PC-3 (cell line): ENCODE measurements at regions not wholly inside any gene's neighbourhood (a gene's known extent, or its start where the extent isn't known, plus 50 kb on each side); places are given as distances from the start of the nearest gene placed in this dataset.
A peak's percentile ranks its signal among the peaks of the same experiment; 100 is the strongest.

Experiments
- ATAC-seq: fragments of 200-7000 bp; cut with Tn5 transposase; 2 replicates; pipeline ENCODE4 v1.9.1; 2020; ENCODE audit warnings: mild to moderate bottlenecking, moderate library complexity
- BruUV-seq: library from RNA; stranded (reverse); fragments of 400-500 nt; replicated peaks from 2 replicates; lab custom pipeline; 2021; lab: Mats Ljungman, UMichigan
- CTCF ChIA-PET: fragments of 300-600 bp; sonication (Branson Sonifier 250); formaldehyde crosslinking; loops from one replicate; lab custom pipeline; 2022; ENCODE audit warnings: antibody characterized with exemption; lab: Charles Lee
- POLR2A ChIA-PET: fragments of 300-600 bp; sonication (Branson Sonifier 250); formaldehyde crosslinking; loops from one replicate; lab custom pipeline; 2022; ENCODE audit warnings: antibody characterized with exemption; ENCODE audit not compliant: unreplicated experiment; lab: Charles Lee
- DNase-seq: peaks from one replicate; pipeline ENCODE4 v3.0.0-alpha.2; 2015
- H2AFZ ChIP-seq: fragments of 300-600 bp; sonication (generic); 2 replicates; pipeline ENCODE4 v1.6.0; 2016; ENCODE audit warnings: antibody characterized with exemption, low read length
- H3F3A ChIP-seq: fragments of 300-600 bp; sonication (generic); one replicate; pipeline ENCODE4 v1.6.0; 2017; ENCODE audit warnings: antibody characterized with exemption, low read length, control low read depth, mild to moderate bottlenecking; ENCODE audit not compliant: unreplicated experiment
- H3K27ac ChIP-seq: fragments of 300-600 bp; sonication (generic); 2 replicates; pipeline ENCODE4 v1.5.1; 2016; ENCODE audit warnings: mild to moderate bottlenecking, low read length
- H3K27me3 ChIP-seq: fragments of 300-600 bp; sonication (generic); 2 replicates; pipeline ENCODE4 v1.6.1; 2016; ENCODE audit warnings: low read length, mixed read lengths
- H3K36me3 ChIP-seq: fragments of 300-600 bp; sonication (generic); 2 replicates; pipeline ENCODE4 v1.6.1; 2016; ENCODE audit warnings: low read depth, mixed run types, low read length, mixed read lengths
- H3K4me1 ChIP-seq: fragments of 300-600 bp; sonication (generic); 2 replicates; pipeline ENCODE4 v1.5.1; 2016; ENCODE audit warnings: low read length; ENCODE audit not compliant: insufficient read depth
- H3K4me2 ChIP-seq: fragments of 300-600 bp; sonication (generic); 2 replicates; pipeline ENCODE4 v1.6.0; 2016; ENCODE audit warnings: low read length
- H3K4me3 ChIP-seq: fragments of 300-600 bp; sonication (generic); 2 replicates; pipeline ENCODE4 v1.5.1; 2016; ENCODE audit warnings: mild to moderate bottlenecking, low read length, mixed read lengths
- H3K79me2 ChIP-seq: fragments of 300-600 bp; sonication (generic); 2 replicates; pipeline ENCODE4 v1.6.1; 2017; ENCODE audit warnings: low read length, mixed read lengths
- H3K9ac ChIP-seq: fragments of 300-600 bp; sonication (generic); 2 replicates; pipeline ENCODE4 v1.6.0; 2016; ENCODE audit warnings: mild to moderate bottlenecking, low read length
- H3K9me2 ChIP-seq: fragments of 300-600 bp; sonication (generic); replicated peaks from 2 replicates; pipeline ENCODE4 v1.6.1; 2016; ENCODE audit warnings: mixed run types, low read length, mixed read lengths
- H3K9me3 ChIP-seq: fragments of 300-600 bp; sonication (generic); 2 replicates; pipeline ENCODE4 v1.6.1; 2016; ENCODE audit warnings: low read length, mixed read lengths
- H4K20me1 ChIP-seq: fragments of 300-600 bp; sonication (generic); 2 replicates; pipeline ENCODE4 v1.6.1; 2016; ENCODE audit warnings: low read length, mixed read lengths
- EZH2 ChIP-seq: fragments of 300-600 bp; sonication (generic); IDR thresholded peaks from one replicate; pipeline ENCODE4 v1.6.1; 2017; ENCODE audit warnings: antibody characterized with exemption, mild to moderate bottlenecking, low read length; ENCODE audit not compliant: unreplicated experiment
- EZH2phosphoT487 ChIP-seq: fragments of 300-600 bp; sonication (generic); IDR thresholded peaks from 2 replicates; pipeline ENCODE4 v1.6.1; 2018; ENCODE audit warnings: mild to moderate bottlenecking, antibody characterized with exemption, low read length, borderline replicate concordance
- intact Hi-C: fragments of 100-400 bp; cut with micrococcal nuclease; formaldehyde crosslinking; loops from 2 replicates; pipeline ENCODE4 v1.9.0; 2023
- TF ChIP-seq, protein P1 (sequence below): fragments of 300-600 bp; sonication (generic); conservative IDR thresholded peaks from 2 replicates; pipeline ENCODE4 v1.5.1; 2017; ENCODE audit warnings: antibody characterized with exemption, low read depth, mild to moderate bottlenecking, low read length

DNA sequence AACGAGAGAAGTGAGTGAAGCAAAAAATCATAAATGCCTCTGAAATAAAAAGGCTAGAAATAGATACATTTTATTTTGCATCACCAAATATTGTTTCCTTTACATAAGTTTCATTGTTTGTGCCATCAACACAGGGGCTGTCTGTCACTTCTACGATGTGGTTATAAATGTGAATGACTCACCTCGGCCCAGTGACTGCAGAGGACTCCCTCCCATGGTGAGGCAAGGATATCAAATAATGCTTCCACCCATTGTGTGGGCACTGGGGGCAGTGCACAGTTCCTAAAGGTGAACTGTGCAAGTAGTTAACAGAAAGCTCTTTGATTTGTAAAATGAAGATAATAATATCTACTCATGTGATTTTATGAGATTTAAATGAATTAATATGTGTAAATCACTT lies 230.3 kb upstream of the NEIL3 start:
- CTCF ChIA-PET = no interaction called here
- ATAC-seq (peak; percentile 71), DNase-seq (peak; percentile 58)
- no peaks in the 10 kb centered on the region for H3K9me2 ChIP-seq
- H3K9ac ChIP-seq = no peak overlapping the region
- H3K79me2 ChIP-seq = no peaks in the 10 kb centered on the region
- no peak overlapping the region for H3K4me3 ChIP-seq
- no peaks in the 10 kb centered on the region for H3K27me3 ChIP-seq
- TF ChIP-seq, protein P1, sequence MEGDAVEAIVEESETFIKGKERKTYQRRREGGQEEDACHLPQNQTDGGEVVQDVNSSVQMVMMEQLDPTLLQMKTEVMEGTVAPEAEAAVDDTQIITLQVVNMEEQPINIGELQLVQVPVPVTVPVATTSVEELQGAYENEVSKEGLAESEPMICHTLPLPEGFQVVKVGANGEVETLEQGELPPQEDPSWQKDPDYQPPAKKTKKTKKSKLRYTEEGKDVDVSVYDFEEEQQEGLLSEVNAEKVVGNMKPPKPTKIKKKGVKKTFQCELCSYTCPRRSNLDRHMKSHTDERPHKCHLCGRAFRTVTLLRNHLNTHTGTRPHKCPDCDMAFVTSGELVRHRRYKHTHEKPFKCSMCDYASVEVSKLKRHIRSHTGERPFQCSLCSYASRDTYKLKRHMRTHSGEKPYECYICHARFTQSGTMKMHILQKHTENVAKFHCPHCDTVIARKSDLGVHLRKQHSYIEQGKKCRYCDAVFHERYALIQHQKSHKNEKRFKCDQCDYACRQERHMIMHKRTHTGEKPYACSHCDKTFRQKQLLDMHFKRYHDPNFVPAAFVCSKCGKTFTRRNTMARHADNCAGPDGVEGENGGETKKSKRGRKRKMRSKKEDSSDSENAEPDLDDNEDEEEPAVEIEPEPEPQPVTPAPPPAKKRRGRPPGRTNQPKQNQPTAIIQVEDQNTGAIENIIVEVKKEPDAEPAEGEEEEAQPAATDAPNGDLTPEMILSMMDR = peak; percentile 41; the same call in 1 of the 2 replicates
- TF ChIP-seq EZH2 (no peak), EZH2phosphoT487 (no peak)
- intact Hi-C loops = no loop called here
- no peaks in the 10 kb centered on the region for H3F3A ChIP-seq
- no peak overlapping the region for H2AFZ ChIP-seq
- peaks cover 3% of the 10 kb centered on the region; the same call in 1 of the 2 replicates for H3K4me1 ChIP-seq
- POLR2A ChIA-PET = no interaction called here
- H4K20me1 ChIP-seq = no peaks in the 10 kb centered on the region
- no TSS peak for BruUV-seq
- H3K4me2 ChIP-seq = no peak overlapping the region
- H3K36me3 ChIP-seq = no peaks in the 10 kb centered on the region
- no peak overlapping the region for H3K27ac ChIP-seq
- H3K9me3 ChIP-seq = no peaks in the 10 kb centered on the region

GRCh38 chr4:177080388-177080787 lies 229.3 kb upstream of the NEIL3 start:
- TF ChIP-seq EZH2 = no peak
- TF ChIP-seq, protein P1 = no peak
- no peak for TF ChIP-seq EZH2phosphoT487
- intact Hi-C loops = no loop called here

DNA sequence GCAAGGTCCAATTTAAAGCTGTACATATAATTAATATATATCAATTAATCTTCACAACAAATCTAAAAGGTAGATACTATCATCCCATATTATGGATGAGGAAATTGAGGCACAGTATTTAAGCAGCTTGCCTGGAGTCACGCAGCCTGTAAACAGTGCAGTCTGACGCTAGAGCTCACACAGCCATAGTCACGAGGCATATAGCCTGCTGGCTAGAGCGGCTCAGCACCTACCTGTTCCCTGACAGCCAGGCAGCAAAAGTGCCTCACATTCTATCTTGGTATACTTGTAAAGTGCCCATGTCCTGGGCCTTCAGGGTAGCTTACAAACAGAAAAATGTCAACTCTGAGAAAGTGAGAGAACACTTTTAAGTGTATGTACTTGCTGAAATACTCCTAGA lies 222.6 kb upstream of the NEIL3 start:
- Histone ChIP-seq H3K36me3 (no peaks in the 10 kb centered on the region), H3K4me3 (no peak overlapping the region), H3K27ac (no peak overlapping the region), H3K79me2 (no peaks in the 10 kb centered on the region), H2AFZ (no peak overlapping the region), H4K20me1 (no peaks in the 10 kb centered on the region), H3K9me2 (no peaks in the 10 kb centered on the region), H3K27me3 (no peaks in the 10 kb centered on the region), H3K4me2 (no peak overlapping the region), H3F3A (no peaks in the 10 kb centered on the region), H3K9me3 (no peaks in the 10 kb centered on the region), H3K4me1 (no peaks in the 10 kb centered on the region), H3K9ac (no peak overlapping the region)
- no TSS peak for BruUV-seq
- ChIA-PET CTCF (interaction anchor here (0.6 kb wide), 1 partner anchor 10 kb away, joined by 3 read pairs; no protein-coding TSS in a partner anchor), POLR2A (no interaction called here)
- DNase-seq (no peak), ATAC-seq (no peak)
- no peak for TF ChIP-seq EZH2
- TF ChIP-seq, protein P1 = no peak
- TF ChIP-seq EZH2phosphoT487 = no peak
- intact Hi-C loops = loop anchor here (1.0 kb wide), 1 partner anchor 27 kb away; no protein-coding TSS in a partner anchor

More at GRCh38 chr4:177080388-177080787, 229.3 kb upstream of the NEIL3 start:
- Histone ChIP-seq H4K20me1 (no peaks in the 10 kb centered on the region), H3K4me2 (no peak overlapping the region), H3K4me3 (no peak overlapping the region), H3K79me2 (no peaks in the 10 kb centered on the region), H3K9me2 (no peaks in the 10 kb centered on the region), H2AFZ (no peak overlapping the region), H3K9me3 (no peaks in the 10 kb centered on the region), H3K27ac (no peak overlapping the region), H3K36me3 (no peaks in the 10 kb centered on the region), H3F3A (no peaks in the 10 kb centered on the region), H3K9ac (no peak overlapping the region), H3K4me1 (peaks cover 3% of the 10 kb centered on the region; the same call in 1 of the 2 replicates), H3K27me3 (no peaks in the 10 kb centered on the region)
- POLR2A ChIA-PET = interaction anchor here (0.6 kb wide), 1 partner anchor 275 kb away, joined by 4 read pairs; no protein-coding TSS in a partner anchor
- no TSS peak for BruUV-seq
- CTCF ChIA-PET = no interaction called here
- ATAC-seq = no peak
- DNase-seq = no peak
